HEK293T (cell line): ENCODE measurements at regions not wholly inside any gene's neighbourhood (a gene's known extent, or its start where the extent isn't known, plus 50 kb on each side); places are given as distances from the start of the nearest gene placed in this dataset.
"Not testable (repeated sequence)": the region's sequence is repeated elsewhere in the genome, so short reads cannot be mapped to it uniquely, and the experiment has no call there.

Source experiments
- CTCF ChIA-PET: fragments of 350-600 bp; formaldehyde crosslinking; extraction: SDS; loops from one replicate; lab custom pipeline; 2021; ENCODE audit warnings: antibody characterized with exemption, inconsistent platforms; lab: Yijun Ruan, JAX
- POLR2A ChIA-PET: fragments of 350-600 bp; formaldehyde crosslinking; extraction: SDS; loops from one replicate; lab custom pipeline; 2020; ENCODE audit warnings: antibody characterized with exemption, inconsistent platforms; lab: Yijun Ruan, JAX
- DNase-seq: peaks from one replicate; pipeline ENCODE4 v3.0.0; 2012; ENCODE audit warnings: mixed read lengths; ENCODE audit errors: extremely low spot score
- ARNT ChIP-seq: fragments of 450-650 bp; IDR thresholded peaks from 2 replicates; pipeline ENCODE4 v1.6.1; 2017; ENCODE audit warnings: mild to moderate bottlenecking
- BHLHE40 ChIP-seq: fragments of 450-650 bp; IDR thresholded peaks from 2 replicates; pipeline ENCODE4 v1.6.1; 2016; ENCODE audit warnings: mild to moderate bottlenecking, moderate library complexity, borderline replicate concordance
- CTBP1 ChIP-seq: fragments of 450-650 bp; IDR thresholded peaks from 2 replicates; pipeline ENCODE4 v1.6.1; 2016; ENCODE audit warnings: borderline replicate concordance
- ELF4 ChIP-seq: fragments of 450-650 bp; IDR thresholded peaks from 2 replicates; pipeline ENCODE4 v1.6.1; 2017; ENCODE audit warnings: antibody characterized with exemption
- FOXA1 ChIP-seq: fragments of 450-650 bp; IDR thresholded peaks from 2 replicates; pipeline ENCODE4 v1.6.1; 2016; ENCODE audit warnings: mild to moderate bottlenecking
- FOXK2 ChIP-seq: fragments of 450-650 bp; IDR thresholded peaks from 2 replicates; pipeline ENCODE4 v1.6.1; 2016; ENCODE audit warnings: mild to moderate bottlenecking
- FOXM1 ChIP-seq: fragments of 450-650 bp; IDR thresholded peaks from 2 replicates; pipeline ENCODE4 v1.6.1; 2017; ENCODE audit warnings: mild to moderate bottlenecking, borderline replicate concordance
- HDGF ChIP-seq: fragments of 450-650 bp; IDR thresholded peaks from 2 replicates; pipeline ENCODE4 v1.6.1; 2017; ENCODE audit warnings: antibody characterized with exemption, borderline replicate concordance
- L3MBTL2 ChIP-seq: fragments of 450-650 bp; conservative IDR thresholded peaks from 2 replicates; pipeline ENCODE4 v1.6.1; 2016; ENCODE audit warnings: mild to moderate bottlenecking
- LEF1 ChIP-seq: fragments of 450-650 bp; IDR thresholded peaks from 2 replicates; pipeline ENCODE4 v1.6.1; 2017; ENCODE audit warnings: mild to moderate bottlenecking, borderline replicate concordance
- NFRKB ChIP-seq: fragments of 450-650 bp; IDR thresholded peaks from 2 replicates; pipeline ENCODE4 v1.6.1; 2016; ENCODE audit warnings: mild to moderate bottlenecking, moderate library complexity
- SP1 ChIP-seq: fragments of 450-650 bp; IDR thresholded peaks from 2 replicates; pipeline ENCODE4 v1.6.1; 2017
- SUZ12 ChIP-seq: fragments of 450-650 bp; IDR thresholded peaks from 2 replicates; pipeline ENCODE4 v1.6.1; 2016; ENCODE audit warnings: mild to moderate bottlenecking
- TARDBP ChIP-seq: fragments of 450-650 bp; IDR thresholded peaks from 2 replicates; pipeline ENCODE4 v1.6.1; 2016
- ZNF384 ChIP-seq: fragments of 450-650 bp; IDR thresholded peaks from 2 replicates; pipeline ENCODE4 v1.6.1; 2016
- TF ChIP-seq, protein P1 (sequence below): fragments of 450-650 bp; IDR thresholded peaks from 2 replicates; pipeline ENCODE4 v1.6.1; 2016

DNA sequence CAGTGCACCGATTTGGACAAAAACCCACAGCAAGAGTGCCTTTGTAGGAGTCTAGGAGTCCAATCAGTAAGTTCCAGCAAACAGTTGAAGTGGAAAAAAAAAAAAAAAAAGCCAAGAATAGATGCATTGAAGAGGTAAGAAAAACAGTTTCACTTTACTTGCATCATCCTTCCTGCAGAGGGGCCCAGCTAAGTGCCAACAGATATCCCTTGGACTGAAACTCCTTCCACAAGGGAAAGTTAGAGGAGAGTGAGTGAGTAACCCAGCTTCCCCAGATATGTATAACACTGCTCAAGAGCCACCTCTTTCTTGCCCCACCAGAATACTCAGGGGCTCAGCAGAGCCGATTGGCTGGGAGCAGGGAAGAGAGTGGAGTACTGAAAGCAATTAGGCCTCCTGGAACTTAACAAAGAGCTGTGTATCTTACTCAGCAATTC, 617.7 kb upstream of the SMIM31 start:
- DNase-seq, result no peak
- ChIA-PET POLR2A (no interaction called here), CTCF (interaction anchor here (0.6 kb wide), 1 partner anchor 39 kb away, joined by 3 read pairs; no protein-coding TSS in a partner anchor)
- no peak for TF ChIP-seq CTBP1
- TF ChIP-seq FOXK2, result no peak
- TF ChIP-seq ZNF384, result no peak
- no peak for TF ChIP-seq LEF1
- no peak for TF ChIP-seq SP1
- no peak for TF ChIP-seq SUZ12
- TF ChIP-seq L3MBTL2, result no peak
- TF ChIP-seq BHLHE40, result no peak
- TF ChIP-seq HDGF, result no peak
- no peak for TF ChIP-seq ELF4
- no peak for TF ChIP-seq FOXM1
- no peak for TF ChIP-seq ARNT
- TF ChIP-seq FOXA1, result no peak

DNA sequence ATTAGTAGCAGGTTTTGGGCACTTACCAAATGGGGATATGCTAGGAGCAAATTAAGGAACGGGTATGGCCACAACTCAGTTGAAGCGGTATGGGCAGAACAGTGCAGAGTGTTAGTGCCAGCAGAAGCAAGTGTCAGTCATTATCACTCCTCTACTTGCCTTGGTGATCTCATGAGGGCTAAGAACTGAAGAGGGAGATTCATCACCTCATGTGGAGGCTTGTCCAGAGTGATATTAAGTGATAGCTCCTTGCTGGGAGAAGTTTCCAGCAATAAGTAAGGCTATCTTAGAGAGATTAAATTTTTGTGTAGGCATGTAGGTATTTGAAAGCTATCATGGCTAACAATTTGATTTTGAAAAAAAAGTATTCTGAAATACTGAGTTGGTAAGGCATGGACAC, 615.4 kb upstream of the SMIM31 start:
- ChIA-PET POLR2A (no interaction called here), CTCF (no interaction called here)
- TF ChIP-seq FOXA1 (no peak), LEF1 (no peak), SUZ12 (no peak), NFRKB (no peak), TARDBP (no peak), FOXM1 (no peak), L3MBTL2 (no peak), ZNF384 (no peak)
- TF ChIP-seq, protein P1, sequence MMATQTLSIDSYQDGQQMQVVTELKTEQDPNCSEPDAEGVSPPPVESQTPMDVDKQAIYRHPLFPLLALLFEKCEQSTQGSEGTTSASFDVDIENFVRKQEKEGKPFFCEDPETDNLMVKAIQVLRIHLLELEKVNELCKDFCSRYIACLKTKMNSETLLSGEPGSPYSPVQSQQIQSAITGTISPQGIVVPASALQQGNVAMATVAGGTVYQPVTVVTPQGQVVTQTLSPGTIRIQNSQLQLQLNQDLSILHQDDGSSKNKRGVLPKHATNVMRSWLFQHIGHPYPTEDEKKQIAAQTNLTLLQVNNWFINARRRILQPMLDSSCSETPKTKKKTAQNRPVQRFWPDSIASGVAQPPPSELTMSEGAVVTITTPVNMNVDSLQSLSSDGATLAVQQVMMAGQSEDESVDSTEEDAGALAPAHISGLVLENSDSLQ, result no peak
- DNase-seq, result no peak

DNA sequence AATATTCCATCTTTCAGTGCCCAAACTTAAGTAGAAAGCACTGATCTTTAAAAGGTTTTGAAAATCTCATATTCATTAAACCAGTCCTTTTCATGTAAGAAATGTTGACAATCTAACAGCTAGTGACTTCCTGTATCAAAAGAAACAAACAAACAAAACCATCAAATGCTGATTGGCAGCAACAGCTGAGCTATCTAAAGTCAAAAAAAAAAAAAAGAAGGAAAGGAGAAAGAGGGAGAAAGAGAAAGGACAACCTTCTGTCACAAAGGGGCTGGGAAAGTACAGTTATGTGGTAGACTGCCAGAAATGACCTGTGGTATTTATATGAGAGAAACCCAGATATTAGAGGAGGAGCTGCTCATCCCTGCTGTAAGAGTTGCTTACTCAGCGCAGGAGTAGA, 614.6 kb upstream of the SMIM31 start:
- CTCF ChIA-PET, result interaction anchor here (0.6 to 1.1 kb wide), 2 partner anchors 475 to 1581 kb away, joined by 3 read pairs; no protein-coding TSS in a partner anchor
- DNase-seq, result no peak
- no peak for TF ChIP-seq ARNT
- TF ChIP-seq NFRKB, result no peak
- no peak for TF ChIP-seq SP1
- TF ChIP-seq FOXA1, result no peak
- no peak for TF ChIP-seq L3MBTL2
- no peak for TF ChIP-seq SUZ12
- no peak for TF ChIP-seq FOXK2
- no peak for TF ChIP-seq BHLHE40
- POLR2A ChIA-PET, result no interaction called here

DNA sequence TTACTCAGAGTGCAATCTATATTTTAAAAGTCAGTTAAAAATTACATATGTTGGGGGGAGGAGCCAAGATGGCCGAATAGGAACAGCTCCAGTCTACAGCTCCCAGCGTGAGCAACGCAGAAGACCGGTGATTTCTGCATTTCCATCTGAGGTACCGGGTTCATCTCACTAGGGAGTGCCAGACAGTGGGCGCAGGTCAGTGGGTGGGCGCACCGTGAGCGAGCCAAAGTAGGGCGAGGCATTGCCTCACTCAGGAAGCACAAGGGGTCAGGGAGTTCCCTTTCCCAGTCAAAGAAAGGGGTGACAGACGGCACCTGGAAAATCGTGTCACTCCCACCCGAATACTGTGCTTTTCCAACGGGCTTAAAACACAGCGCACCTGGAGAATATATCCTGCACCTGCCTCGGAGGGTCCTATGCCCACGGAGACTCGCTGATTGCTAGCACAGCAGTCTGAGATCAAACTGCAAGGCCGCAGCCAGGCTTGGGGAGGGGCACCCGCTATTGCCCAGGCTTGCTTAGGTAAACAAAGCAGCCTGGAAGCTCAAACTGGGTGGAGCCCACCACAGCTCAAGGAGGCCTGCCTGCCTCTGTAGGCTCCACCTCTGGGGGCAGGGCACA, 612.1 kb upstream of the SMIM31 start:
- POLR2A ChIA-PET, DNase-seq, CTCF ChIA-PET: not testable (repeated sequence)

DNA sequence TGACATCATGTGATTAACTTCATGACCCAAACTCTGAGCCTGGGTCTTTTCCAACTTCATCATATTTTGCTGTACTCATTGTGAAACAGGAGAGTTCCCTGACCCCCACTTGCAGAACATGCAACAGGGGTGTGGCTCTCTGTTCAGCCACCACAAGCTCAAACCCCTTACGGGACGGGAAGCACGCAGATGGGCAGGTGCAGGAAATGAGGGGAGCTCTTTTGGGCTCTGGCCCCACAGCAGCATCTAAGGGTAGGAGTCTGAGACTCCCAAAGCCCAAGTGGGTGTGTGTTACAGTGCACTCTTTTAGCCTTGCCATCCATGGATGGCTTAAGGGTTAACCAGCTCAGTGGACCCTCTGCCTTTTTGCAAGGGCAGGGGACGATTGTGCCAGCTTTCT, 599.5 kb upstream of the SMIM31 start:
- CTCF ChIA-PET, result no interaction called here

DNA sequence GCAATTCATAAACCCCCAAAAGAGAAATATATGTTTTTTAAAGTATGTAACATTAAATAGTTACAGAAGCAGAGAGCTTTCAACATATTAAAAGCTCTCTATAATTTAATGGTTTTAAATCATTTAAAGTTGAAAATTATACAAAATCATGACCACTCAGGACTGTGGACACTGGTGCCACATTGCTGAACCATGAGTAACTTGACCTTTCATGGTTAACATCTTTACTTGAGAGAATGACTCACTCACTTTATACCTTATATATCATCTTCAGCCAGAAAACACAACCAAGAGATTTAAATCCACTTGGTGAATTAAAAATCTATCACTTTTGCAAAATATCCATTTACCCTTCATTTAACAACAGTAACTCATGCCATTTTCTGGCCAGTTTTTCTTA, 584.3 kb upstream of the SMIM31 start:
- TF ChIP-seq SP1 (no peak), HDGF (no peak), SUZ12 (no peak), FOXK2 (no peak), BHLHE40 (no peak)
- ChIA-PET CTCF (no interaction called here), POLR2A (no interaction called here)

More for the DNA sequence above, 599.5 kb upstream of the SMIM31 start:
- POLR2A ChIA-PET, result no interaction called here
- DNase-seq, result no peak
- TF ChIP-seq CTBP1 (no peak), ARNT (no peak), ZNF384 (no peak)
- TF ChIP-seq, protein P1, result no peak

DNA sequence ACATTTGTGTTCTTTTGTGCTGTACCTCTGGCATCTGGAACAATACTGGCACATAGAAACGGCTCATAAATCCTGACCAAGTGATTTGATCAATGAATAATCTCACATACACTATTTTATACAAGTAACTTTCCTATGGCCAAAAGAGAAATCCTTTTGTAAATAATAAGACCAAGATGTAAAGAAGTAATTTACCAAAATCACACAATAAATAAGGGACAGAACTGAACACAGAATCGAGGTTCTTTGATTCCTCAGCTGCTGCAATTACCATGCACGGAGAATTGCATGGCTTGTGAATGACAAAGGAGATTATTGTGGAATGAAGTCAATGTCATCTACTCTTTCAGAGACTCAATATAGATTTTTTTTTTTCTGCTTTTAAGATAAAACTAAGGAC, 576.8 kb upstream of the SMIM31 start:
- no peak for DNase-seq
- ChIA-PET POLR2A (no interaction called here), CTCF (no interaction called here)
- TF ChIP-seq, protein P1, result no peak
- TF ChIP-seq LEF1 (no peak), BHLHE40 (no peak), FOXA1 (no peak), SP1 (no peak), NFRKB (no peak), CTBP1 (no peak)

More for the DNA sequence above, 584.3 kb upstream of the SMIM31 start:
- DNase-seq, result no peak
